HCT116 (cell line): ENCODE measurements at regions not wholly inside any gene's neighbourhood (a gene's known extent, or its start where the extent isn't known, plus 50 kb on each side); places are given as distances from the start of the nearest gene placed in this dataset.

Source experiments
- ATAC-seq: fragments of 200-7000 bp; cut with Tn5 transposase; 2 replicates; pipeline ENCODE4 v1.9.1; 2020; ENCODE audit warnings: mild to moderate bottlenecking, moderate library complexity
- BruUV-seq: library from RNA; stranded (reverse); fragments of 400-500 nt; replicated peaks from 2 replicates; lab custom pipeline; 2021; lab: Mats Ljungman, UMichigan
- CTCF ChIA-PET: fragments of 300-600 bp; sonication (Branson Sonifier 250); formaldehyde crosslinking; loops from one replicate; lab custom pipeline; 2021; ENCODE audit warnings: antibody characterized with exemption; lab: Charles Lee
- POLR2A ChIA-PET: fragments of 300-600, 350-600 bp; sonication (Branson Sonifier 250); formaldehyde crosslinking; loops from one replicate; lab custom pipeline; 2021; ENCODE audit warnings: antibody characterized with exemption; lab: Charles Lee
- RAD21 ChIA-PET, 2 experiments: fragments of 300-600 bp; sonication (Branson Sonifier 250); formaldehyde crosslinking; loops; one replicate each; lab custom pipeline; 2023; ENCODE audit warnings: low total read pairs in 2 of 2; ENCODE audit not compliant: uncharacterized antibody in 2 of 2, unreplicated experiment in 2 of 2, low non-redundant PET in 1 of 2; lab: Charles Lee
- DNase-seq: peaks from one replicate; pipeline ENCODE4 v3.0.0-alpha.2; 2010; ENCODE audit warnings: low read depth, low spot score
- H2AFZ ChIP-seq: fragments of 200-600 bp; shearing (Covaris generic), sonication (generic); 2 replicates; pipeline ENCODE4 v1.6.1; 2017; ENCODE audit warnings: low read depth, mixed run types, mixed read lengths, antibody characterized with exemption, low read length; ENCODE audit not compliant: poor library complexity, severe bottlenecking
- H3K27ac ChIP-seq: 2 replicates; pipeline ENCODE4 v1.5.1; 2012; ENCODE audit warnings: low read depth, low read length
- H3K27me3 ChIP-seq: fragments of 200-600 bp; sonication (generic); 2 replicates; pipeline ENCODE4 v1.6.1; 2016; ENCODE audit warnings: mixed run types, low read length, mixed read lengths; ENCODE audit not compliant: insufficient read depth
- H3K36me3 ChIP-seq, 2 experiments: fragments of 200-500 bp in 1 of 2; fragments of 200-600 bp in 1 of 2; sonication (Bioruptor generic) in 1 of 2; sonication (generic) in 1 of 2; 2 replicates each; pipeline versions ENCODE4 v1.5.1 to v1.6.1; 2014 to 2016; ENCODE audit warnings: low read length in 2 of 2, inconsistent platforms in 1 of 2, mixed read lengths in 1 of 2, mixed run types in 1 of 2; ENCODE audit not compliant: insufficient read depth in 2 of 2, control insufficient read depth in 1 of 2
- H3K4me1 ChIP-seq, 2 experiments: fragments of 200-600 bp in 1 of 2; sonication (generic) in 1 of 2; 2 replicates each; pipeline versions ENCODE4 v1.5.1 to v1.6.1; 2012 to 2017; ENCODE audit warnings: low read length in 2 of 2, inconsistent platforms in 1 of 2, mild to moderate bottlenecking in 1 of 2, mixed read lengths in 1 of 2, mixed run types in 1 of 2, moderate library complexity in 1 of 2; ENCODE audit not compliant: insufficient read depth in 2 of 2, control insufficient read depth in 1 of 2
- H3K4me2 ChIP-seq: fragments of 200-600 bp; sonication (generic); 2 replicates; pipeline ENCODE4 v1.6.1; 2017; ENCODE audit warnings: mixed run types, low read length, mixed read lengths
- H3K4me3 ChIP-seq, 2 experiments: fragments of 200-600 bp in 1 of 2; sonication (generic) in 1 of 2; replicated peaks in 1 of 2; 2 replicates each; pipeline ENCODE4 v1.5.1; 2011 to 2016; ENCODE audit warnings: low read length in 2 of 2, control low read depth in 1 of 2, low read depth in 1 of 2, mild to moderate bottlenecking in 1 of 2, mixed read lengths in 1 of 2, mixed run types in 1 of 2
- H3K79me2 ChIP-seq: fragments of 200-600 bp; sonication (generic); 2 replicates; pipeline ENCODE4 v1.6.1; 2017; ENCODE audit warnings: mild to moderate bottlenecking, mixed run types, low read length, moderate library complexity, mixed read lengths; ENCODE audit not compliant: insufficient read depth
- H3K9ac ChIP-seq: fragments of 200-600 bp; sonication (generic); 2 replicates; pipeline ENCODE4 v1.6.1; 2016; ENCODE audit warnings: low read length, mixed read lengths
- H3K9me2 ChIP-seq: fragments of 200-600 bp; sonication (generic), shearing (Covaris generic); 2 replicates; pipeline ENCODE4 v1.6.1; 2017; ENCODE audit warnings: mixed run types, mild to moderate bottlenecking, moderate library complexity; ENCODE audit not compliant: insufficient read depth
- H3K9me3 ChIP-seq, 2 experiments: fragments of 200-500 bp in 1 of 2; fragments of 200-600 bp in 1 of 2; sonication (Bioruptor generic) in 1 of 2; sonication (generic) in 1 of 2; 2 replicates each; pipeline ENCODE4 v1.6.1; 2014 to 2017; ENCODE audit warnings: low read length in 2 of 2, mixed read lengths in 2 of 2, inconsistent platforms in 1 of 2, low read depth in 1 of 2, mild to moderate bottlenecking in 1 of 2, mixed run types in 1 of 2, moderate library complexity in 1 of 2; ENCODE audit not compliant: control insufficient read depth in 1 of 2, insufficient read depth in 1 of 2
- H4K20me1 ChIP-seq: fragments of 200-600 bp; sonication (generic), shearing (Covaris generic); 2 replicates; pipeline ENCODE4 v1.6.1; 2017; ENCODE audit warnings: mixed run types, mild to moderate bottlenecking, moderate library complexity; ENCODE audit not compliant: insufficient read depth
- CBX3 ChIP-seq: IDR thresholded peaks from 2 replicates; pipeline ENCODE4 v1.6.1; 2012; ENCODE audit warnings: low read depth
- CEBPB ChIP-seq: IDR thresholded peaks from 2 replicates; pipeline ENCODE4 v1.6.1; 2012; ENCODE audit warnings: low read depth
- EGR1 ChIP-seq: IDR thresholded peaks from 2 replicates; pipeline ENCODE4 v1.6.1; 2012; ENCODE audit warnings: low read depth
- ELF1 ChIP-seq: IDR thresholded peaks from 2 replicates; pipeline ENCODE4 v1.6.1; 2012; ENCODE audit warnings: low read depth, borderline replicate concordance
- EZH2 ChIP-seq: fragments of 200-600 bp; sonication (generic); IDR thresholded peaks from 2 replicates; pipeline ENCODE4 v1.6.1; 2017; ENCODE audit warnings: antibody characterized with exemption, mixed run types
- EZH2phosphoT487 ChIP-seq: fragments of 200-600 bp; IDR thresholded peaks from 2 replicates; pipeline ENCODE4 v1.6.1; 2018; ENCODE audit warnings: antibody characterized with exemption, borderline replicate concordance
- FOSL1 ChIP-seq: IDR thresholded peaks from 2 replicates; pipeline ENCODE4 v1.6.1; 2012; ENCODE audit warnings: low read depth
- JUND ChIP-seq: IDR thresholded peaks from 2 replicates; pipeline ENCODE4 v1.6.1; 2012
- POLR2AphosphoS5 ChIP-seq: IDR thresholded peaks from 2 replicates; pipeline ENCODE4 v1.6.1; 2011; ENCODE audit warnings: mild to moderate bottlenecking, low read depth, low read length, moderate library complexity
- RAD21 ChIP-seq: IDR thresholded peaks from 2 replicates; pipeline ENCODE4 v1.6.1; 2012; ENCODE audit warnings: low read depth, mild to moderate bottlenecking
- SRF ChIP-seq: IDR thresholded peaks from 2 replicates; pipeline ENCODE4 v1.6.1; 2012; ENCODE audit warnings: low read depth
- TCF7L2 ChIP-seq: IDR thresholded peaks from 2 replicates; pipeline ENCODE4 v1.7.0; 2011; ENCODE audit warnings: borderline replicate concordance, inconsistent platforms; ENCODE audit not compliant: insufficient read depth, insufficient read length; ENCODE audit errors: extremely low read depth
- YY1 ChIP-seq: IDR thresholded peaks from 2 replicates; pipeline ENCODE4 v1.6.1; 2011; ENCODE audit warnings: low read length, low read depth, moderate library complexity, mild to moderate bottlenecking; ENCODE audit not compliant: insufficient replicate concordance; ENCODE audit errors: extremely low read depth
- ZFX ChIP-seq: fragments of 450-650 bp; IDR thresholded peaks from 2 replicates; pipeline ENCODE4 v1.6.1; 2017
- ZNF274 ChIP-seq: fragments of 200-500 bp; sonication (Bioruptor generic); IDR thresholded peaks from 2 replicates; pipeline ENCODE4 v1.6.1; 2014; ENCODE audit warnings: mild to moderate bottlenecking, low read depth, low read length, inconsistent platforms
- intact Hi-C: fragments of 100-400 bp; cut with micrococcal nuclease; formaldehyde crosslinking; loops from 2 replicates; pipeline ENCODE4 v1.10.0; 2022
- TF ChIP-seq, protein P1 (sequence below): IDR thresholded peaks from 2 replicates; pipeline ENCODE4 v1.6.1; 2012
- TF ChIP-seq, protein P2 (sequence below): IDR thresholded peaks from 2 replicates; pipeline ENCODE4 v1.6.1; 2012; ENCODE audit warnings: low read depth
- TF ChIP-seq, protein P3 (sequence below): IDR thresholded peaks from 2 replicates; pipeline ENCODE4 v1.6.1; 2012
- TF ChIP-seq, protein P4 (sequence below): IDR thresholded peaks from 2 replicates; pipeline ENCODE4 v1.6.1; 2011; ENCODE audit warnings: mild to moderate bottlenecking, low read length, moderate library complexity; ENCODE audit not compliant: insufficient replicate concordance; ENCODE audit errors: extremely low read depth
- TF ChIP-seq, protein P5 (sequence below), 3 experiments: fragments of 200-600 bp in 1 of 3; sonication (generic) in 1 of 3; IDR thresholded peaks in 2 of 3; conservative IDR thresholded peaks in 1 of 3; 2 replicates each; pipeline ENCODE4 v1.5.1; 2012 to 2017; ENCODE audit warnings: low read depth in 2 of 3, low read length in 2 of 3, antibody characterized with exemption in 1 of 3, borderline replicate concordance in 1 of 3, control low read depth in 1 of 3, mild to moderate bottlenecking in 1 of 3, mixed read lengths in 1 of 3, mixed run types in 1 of 3, moderate library complexity in 1 of 3; ENCODE audit not compliant: insufficient read depth in 1 of 3

DNA sequence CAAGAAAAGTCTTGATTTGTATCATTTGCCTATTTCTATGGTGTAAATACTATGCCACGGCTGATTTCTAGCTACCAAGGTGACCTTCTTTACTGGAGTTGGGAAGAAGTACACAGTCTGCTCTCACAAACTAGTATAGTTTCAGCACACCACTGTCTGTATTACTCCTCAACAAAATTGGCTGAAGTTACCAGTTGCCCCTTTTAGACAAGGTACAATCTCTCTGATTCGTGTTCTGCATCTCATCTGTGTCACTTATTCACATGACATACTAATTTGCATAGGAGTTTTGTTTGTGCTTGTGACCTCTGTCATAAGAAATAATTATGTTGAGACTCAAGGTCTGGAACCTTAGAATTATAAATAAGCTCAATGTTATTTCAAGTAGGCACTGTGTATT, 97.3 kb downstream of the C11orf87 start:
- H4K20me1 ChIP-seq = no peaks in the 10 kb centered on the region
- RAD21 ChIA-PET = no interaction called here
- no peak for ATAC-seq

More for the DNA sequence above, 97.3 kb downstream of the C11orf87 start:
- TF ChIP-seq SRF (no peak), RAD21 (no peak), JUND (no peak), POLR2AphosphoS5 (no peak), TCF7L2 (no peak), ZFX (no peak), EGR1 (no peak), ZNF274 (no peak), YY1 (no peak), CEBPB (no peak), EZH2phosphoT487 (no peak), EZH2 (no peak), FOSL1 (no peak), CBX3 (no peak), ELF1 (no peak)
- TF ChIP-seq, protein P1, sequence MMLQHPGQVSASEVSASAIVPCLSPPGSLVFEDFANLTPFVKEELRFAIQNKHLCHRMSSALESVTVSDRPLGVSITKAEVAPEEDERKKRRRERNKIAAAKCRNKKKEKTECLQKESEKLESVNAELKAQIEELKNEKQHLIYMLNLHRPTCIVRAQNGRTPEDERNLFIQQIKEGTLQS = no peak
- TF ChIP-seq, protein P2, sequence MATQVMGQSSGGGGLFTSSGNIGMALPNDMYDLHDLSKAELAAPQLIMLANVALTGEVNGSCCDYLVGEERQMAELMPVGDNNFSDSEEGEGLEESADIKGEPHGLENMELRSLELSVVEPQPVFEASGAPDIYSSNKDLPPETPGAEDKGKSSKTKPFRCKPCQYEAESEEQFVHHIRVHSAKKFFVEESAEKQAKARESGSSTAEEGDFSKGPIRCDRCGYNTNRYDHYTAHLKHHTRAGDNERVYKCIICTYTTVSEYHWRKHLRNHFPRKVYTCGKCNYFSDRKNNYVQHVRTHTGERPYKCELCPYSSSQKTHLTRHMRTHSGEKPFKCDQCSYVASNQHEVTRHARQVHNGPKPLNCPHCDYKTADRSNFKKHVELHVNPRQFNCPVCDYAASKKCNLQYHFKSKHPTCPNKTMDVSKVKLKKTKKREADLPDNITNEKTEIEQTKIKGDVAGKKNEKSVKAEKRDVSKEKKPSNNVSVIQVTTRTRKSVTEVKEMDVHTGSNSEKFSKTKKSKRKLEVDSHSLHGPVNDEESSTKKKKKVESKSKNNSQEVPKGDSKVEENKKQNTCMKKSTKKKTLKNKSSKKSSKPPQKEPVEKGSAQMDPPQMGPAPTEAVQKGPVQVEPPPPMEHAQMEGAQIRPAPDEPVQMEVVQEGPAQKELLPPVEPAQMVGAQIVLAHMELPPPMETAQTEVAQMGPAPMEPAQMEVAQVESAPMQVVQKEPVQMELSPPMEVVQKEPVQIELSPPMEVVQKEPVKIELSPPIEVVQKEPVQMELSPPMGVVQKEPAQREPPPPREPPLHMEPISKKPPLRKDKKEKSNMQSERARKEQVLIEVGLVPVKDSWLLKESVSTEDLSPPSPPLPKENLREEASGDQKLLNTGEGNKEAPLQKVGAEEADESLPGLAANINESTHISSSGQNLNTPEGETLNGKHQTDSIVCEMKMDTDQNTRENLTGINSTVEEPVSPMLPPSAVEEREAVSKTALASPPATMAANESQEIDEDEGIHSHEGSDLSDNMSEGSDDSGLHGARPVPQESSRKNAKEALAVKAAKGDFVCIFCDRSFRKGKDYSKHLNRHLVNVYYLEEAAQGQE = no peak
- TF ChIP-seq, protein P3, sequence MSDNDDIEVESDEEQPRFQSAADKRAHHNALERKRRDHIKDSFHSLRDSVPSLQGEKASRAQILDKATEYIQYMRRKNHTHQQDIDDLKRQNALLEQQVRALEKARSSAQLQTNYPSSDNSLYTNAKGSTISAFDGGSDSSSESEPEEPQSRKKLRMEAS = no peak
- TF ChIP-seq, protein P4, sequence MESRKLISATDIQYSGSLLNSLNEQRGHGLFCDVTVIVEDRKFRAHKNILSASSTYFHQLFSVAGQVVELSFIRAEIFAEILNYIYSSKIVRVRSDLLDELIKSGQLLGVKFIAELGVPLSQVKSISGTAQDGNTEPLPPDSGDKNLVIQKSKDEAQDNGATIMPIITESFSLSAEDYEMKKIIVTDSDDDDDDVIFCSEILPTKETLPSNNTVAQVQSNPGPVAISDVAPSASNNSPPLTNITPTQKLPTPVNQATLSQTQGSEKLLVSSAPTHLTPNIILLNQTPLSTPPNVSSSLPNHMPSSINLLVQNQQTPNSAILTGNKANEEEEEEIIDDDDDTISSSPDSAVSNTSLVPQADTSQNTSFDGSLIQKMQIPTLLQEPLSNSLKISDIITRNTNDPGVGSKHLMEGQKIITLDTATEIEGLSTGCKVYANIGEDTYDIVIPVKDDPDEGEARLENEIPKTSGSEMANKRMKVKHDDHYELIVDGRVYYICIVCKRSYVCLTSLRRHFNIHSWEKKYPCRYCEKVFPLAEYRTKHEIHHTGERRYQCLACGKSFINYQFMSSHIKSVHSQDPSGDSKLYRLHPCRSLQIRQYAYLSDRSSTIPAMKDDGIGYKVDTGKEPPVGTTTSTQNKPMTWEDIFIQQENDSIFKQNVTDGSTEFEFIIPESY = no peak
- TF ChIP-seq, protein P5, sequence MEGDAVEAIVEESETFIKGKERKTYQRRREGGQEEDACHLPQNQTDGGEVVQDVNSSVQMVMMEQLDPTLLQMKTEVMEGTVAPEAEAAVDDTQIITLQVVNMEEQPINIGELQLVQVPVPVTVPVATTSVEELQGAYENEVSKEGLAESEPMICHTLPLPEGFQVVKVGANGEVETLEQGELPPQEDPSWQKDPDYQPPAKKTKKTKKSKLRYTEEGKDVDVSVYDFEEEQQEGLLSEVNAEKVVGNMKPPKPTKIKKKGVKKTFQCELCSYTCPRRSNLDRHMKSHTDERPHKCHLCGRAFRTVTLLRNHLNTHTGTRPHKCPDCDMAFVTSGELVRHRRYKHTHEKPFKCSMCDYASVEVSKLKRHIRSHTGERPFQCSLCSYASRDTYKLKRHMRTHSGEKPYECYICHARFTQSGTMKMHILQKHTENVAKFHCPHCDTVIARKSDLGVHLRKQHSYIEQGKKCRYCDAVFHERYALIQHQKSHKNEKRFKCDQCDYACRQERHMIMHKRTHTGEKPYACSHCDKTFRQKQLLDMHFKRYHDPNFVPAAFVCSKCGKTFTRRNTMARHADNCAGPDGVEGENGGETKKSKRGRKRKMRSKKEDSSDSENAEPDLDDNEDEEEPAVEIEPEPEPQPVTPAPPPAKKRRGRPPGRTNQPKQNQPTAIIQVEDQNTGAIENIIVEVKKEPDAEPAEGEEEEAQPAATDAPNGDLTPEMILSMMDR (IDR thresholded peaks at IDR 0.05 in 2 of 3, conservative IDR thresholded peaks at IDR 0.05 in 1 of 3; ENCODE audit: borderline replicate concordance in 1 of 3, insufficient read depth in 1 of 3, low read depth in 2 of 3, low read length in 2 of 3) = no peak
- no peaks in the 10 kb centered on the region for H3K9me2 ChIP-seq
- H3K27ac ChIP-seq = no peak overlapping the region
- H3K4me2 ChIP-seq = no peak overlapping the region
- BruUV-seq = no TSS peak
- H3K9me3 ChIP-seq = no peaks in the 10 kb centered on the region
- ChIA-PET POLR2A (no interaction called here), CTCF (no interaction called here)
- intact Hi-C loops = no loop called here
- no peak overlapping the region for H2AFZ ChIP-seq
- no peak overlapping the region for H3K9ac ChIP-seq
- H3K4me3 ChIP-seq = no peak overlapping the region
- H3K27me3 ChIP-seq = no peaks in the 10 kb centered on the region
- no peaks in the 10 kb centered on the region for H3K79me2 ChIP-seq
- DNase-seq = no peak
- H3K36me3 ChIP-seq = no peaks in the 10 kb centered on the region
- no peaks in the 10 kb centered on the region for H3K4me1 ChIP-seq
